ENCODE measurements at regions not wholly inside any gene's neighbourhood (a gene's known extent, or its start where the extent isn't known, plus 50 kb on each side); places are given as distances from the start of the nearest gene placed in this dataset.

DNA sequence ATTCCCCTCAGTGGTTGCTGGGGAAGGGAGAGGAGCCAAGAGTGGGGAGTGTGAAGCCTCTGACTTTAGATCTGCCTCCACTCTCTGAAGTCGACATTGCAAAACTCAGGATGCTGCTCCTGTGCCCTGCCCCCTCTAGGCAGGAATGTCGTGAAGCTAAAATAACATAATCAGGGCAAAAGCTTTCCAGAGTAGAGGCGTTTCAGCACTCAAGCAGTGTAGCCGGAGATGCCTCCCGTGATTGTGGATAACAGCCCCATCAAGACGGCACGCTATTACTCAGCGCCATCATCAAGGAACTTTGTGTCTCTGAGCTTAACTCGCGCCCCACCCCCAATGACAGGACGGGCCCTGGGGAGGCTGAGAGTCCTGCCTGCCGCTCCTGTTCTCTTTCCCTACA is 60.0 kb downstream of the FBXO2 start (continued):
- TF ChIP-seq EZH2 (IDR thresholded peaks at IDR 0.05; ENCODE audit: low read depth, low read length, severe bottlenecking) = no peak
- peak; percentile 64; the same call in 1 of the 2 replicates for TF ChIP-seq SP1 (IDR thresholded peaks at IDR 0.05; ENCODE audit: low read depth, low read length)

Data from H1 (cell line).